ENCODE measurements at regions not wholly inside any gene's neighbourhood (a gene's known extent, or its start where the extent isn't known, plus 50 kb on each side); places are given as distances from the start of the nearest gene placed in this dataset.

DNA sequence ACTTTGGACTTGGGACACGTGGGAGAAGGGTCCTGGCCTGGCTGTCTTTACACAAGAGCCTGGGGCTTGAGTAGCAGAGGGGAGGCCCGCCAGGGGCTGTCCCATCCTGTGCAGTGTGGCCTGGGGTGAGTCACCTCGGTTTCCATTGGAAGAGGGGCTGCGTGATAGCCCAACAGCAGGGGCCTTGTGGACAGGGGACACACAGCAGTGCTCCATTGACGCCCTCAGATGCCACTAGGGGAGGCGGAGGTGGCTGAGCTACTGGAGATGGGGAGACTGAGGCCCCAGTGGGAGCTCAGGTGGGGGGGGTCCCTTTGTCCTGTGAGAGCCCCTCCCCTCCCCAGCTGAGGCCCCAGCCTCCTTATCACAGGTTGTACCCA is 50.0 kb upstream of the RNU6ATAC start:
- H3K27me3 ChIP-seq (ENCODE audit: low read length), result no peaks in the 10 kb centered on the region
- intact Hi-C loops (cut with micrococcal nuclease), result no loop called here
- TF ChIP-seq CTCF (conservative IDR thresholded peaks at IDR 0.05; ENCODE audit: low read depth, low read length), result no peak
- TF ChIP-seq EZH2phosphoT487 (IDR thresholded peaks at IDR 0.05; ENCODE audit: borderline replicate concordance, low read length), result no peak
- no peak for TF ChIP-seq EZH2 (IDR thresholded peaks at IDR 0.05; ENCODE audit: low read length, unreplicated experiment)
- H3F3A ChIP-seq (ENCODE audit: low read length, unreplicated experiment), result no peaks in the 10 kb centered on the region
- no TSS peak for BruUV-seq (replicated peaks)
- no peaks in the 10 kb centered on the region for H3K79me2 ChIP-seq (ENCODE audit: low read length)
- H3K9me2 ChIP-seq (replicated peaks; ENCODE audit: low read length), result no peaks in the 10 kb centered on the region
- DNase-seq, result no peak
- CTCF ChIA-PET, result no interaction called here
- ATAC-seq, result no peak
- H3K9me3 ChIP-seq (ENCODE audit: low read length), result no peaks in the 10 kb centered on the region
- H4K20me1 ChIP-seq (ENCODE audit: low read length), result no peaks in the 10 kb centered on the region
- H2AFZ ChIP-seq (ENCODE audit: low read length), result no peak overlapping the region
- H3K27ac ChIP-seq (ENCODE audit: low read length), result no peak overlapping the region
- H3K36me3 ChIP-seq (ENCODE audit: low read depth, low read length), result no peaks in the 10 kb centered on the region
- POLR2A ChIA-PET (ENCODE audit: unreplicated experiment), result no interaction called here
- H3K4me2 ChIP-seq (ENCODE audit: low read length), result no peak overlapping the region
- H3K4me3 ChIP-seq (ENCODE audit: low read length), result no peak overlapping the region
- H3K9ac ChIP-seq (ENCODE audit: low read length), result no peak overlapping the region
- no peaks in the 10 kb centered on the region for H3K4me1 ChIP-seq (ENCODE audit: insufficient read depth, low read length)

GRCh38 chr9:134214766-134215419 is 50.5 kb upstream of the RNU6ATAC start:
- no peak overlapping the region for H3K4me3 ChIP-seq (ENCODE audit: low read length)
- no peaks in the 10 kb centered on the region for H3K9me2 ChIP-seq (replicated peaks; ENCODE audit: low read length)
- TF ChIP-seq CTCF (conservative IDR thresholded peaks at IDR 0.05; ENCODE audit: low read depth, low read length), result no peak
- TF ChIP-seq EZH2 (IDR thresholded peaks at IDR 0.05; ENCODE audit: low read length, unreplicated experiment), result no peak
- TF ChIP-seq EZH2phosphoT487 (IDR thresholded peaks at IDR 0.05; ENCODE audit: borderline replicate concordance, low read length), result no peak
- ChIA-PET POLR2A (ENCODE audit: unreplicated experiment) (no interaction called here), CTCF (no interaction called here)
- intact Hi-C loops (cut with micrococcal nuclease), result no loop called here
- no peaks in the 10 kb centered on the region for H3K36me3 ChIP-seq (ENCODE audit: low read depth, low read length)
- no peaks in the 10 kb centered on the region for H3K27me3 ChIP-seq (ENCODE audit: low read length)
- no peak overlapping the region for H2AFZ ChIP-seq (ENCODE audit: low read length)
- H3K9me3 ChIP-seq (ENCODE audit: low read length), result no peaks in the 10 kb centered on the region
- no peaks in the 10 kb centered on the region for H3K4me1 ChIP-seq (ENCODE audit: insufficient read depth, low read length)
- H3K9ac ChIP-seq (ENCODE audit: low read length), result no peak overlapping the region
- H3K79me2 ChIP-seq (ENCODE audit: low read length), result no peaks in the 10 kb centered on the region
- no peak overlapping the region for H3K27ac ChIP-seq (ENCODE audit: low read length)
- DNase-seq (no peak), ATAC-seq (no peak)
- BruUV-seq (replicated peaks), result no TSS peak
- H4K20me1 ChIP-seq (ENCODE audit: low read length), result no peaks in the 10 kb centered on the region
- no peak overlapping the region for H3K4me2 ChIP-seq (ENCODE audit: low read length)
- H3F3A ChIP-seq (ENCODE audit: low read length, unreplicated experiment), result no peaks in the 10 kb centered on the region

DNA sequence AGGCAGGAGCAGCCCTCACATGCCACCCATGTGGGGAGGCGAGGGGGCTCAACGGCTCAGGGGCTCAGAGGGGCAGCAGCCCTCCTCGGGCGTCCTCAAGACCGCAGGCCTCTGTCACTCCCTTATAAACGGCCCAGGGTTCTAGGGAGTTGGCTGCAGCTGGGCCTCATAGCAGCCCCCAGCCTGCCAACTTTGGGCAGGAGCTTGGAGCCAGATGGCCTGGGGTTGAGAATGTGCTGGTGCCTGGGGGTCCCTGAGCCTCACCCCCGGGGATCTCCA is 51.0 kb upstream of the RNU6ATAC start:
- Histone ChIP-seq H4K20me1 (ENCODE audit: low read length) (no peaks in the 10 kb centered on the region), H3K4me3 (ENCODE audit: low read length) (no peak overlapping the region), H3K4me1 (ENCODE audit: insufficient read depth, low read length) (no peaks in the 10 kb centered on the region), H3K27ac (ENCODE audit: low read length) (no peak overlapping the region), H3K9ac (ENCODE audit: low read length) (no peak overlapping the region), H3K9me2 (replicated peaks; ENCODE audit: low read length) (no peaks in the 10 kb centered on the region), H3F3A (ENCODE audit: low read length, unreplicated experiment) (no peaks in the 10 kb centered on the region), H3K79me2 (ENCODE audit: low read length) (no peaks in the 10 kb centered on the region), H3K27me3 (ENCODE audit: low read length) (no peaks in the 10 kb centered on the region), H3K36me3 (ENCODE audit: low read depth, low read length) (no peaks in the 10 kb centered on the region), H3K4me2 (ENCODE audit: low read length) (no peak overlapping the region), H3K9me3 (ENCODE audit: low read length) (no peaks in the 10 kb centered on the region), H2AFZ (ENCODE audit: low read length) (no peak overlapping the region)
- ChIA-PET POLR2A (ENCODE audit: unreplicated experiment) (no interaction called here), CTCF (no interaction called here)
- intact Hi-C loops (cut with micrococcal nuclease), result no loop called here
- TF ChIP-seq EZH2phosphoT487 (IDR thresholded peaks at IDR 0.05; ENCODE audit: borderline replicate concordance, low read length) (no peak), EZH2 (IDR thresholded peaks at IDR 0.05; ENCODE audit: low read length, unreplicated experiment) (no peak), CTCF (conservative IDR thresholded peaks at IDR 0.05; ENCODE audit: low read depth, low read length) (no peak)
- DNase-seq, result no peak
- BruUV-seq (replicated peaks), result no TSS peak
- no peak for ATAC-seq

Measured in PC-3 (cell line).